ENCODE measurements at regions not wholly inside any gene's neighbourhood (a gene's known extent, or its start where the extent isn't known, plus 50 kb on each side); places are given as distances from the start of the nearest gene placed in this dataset.

DNA sequence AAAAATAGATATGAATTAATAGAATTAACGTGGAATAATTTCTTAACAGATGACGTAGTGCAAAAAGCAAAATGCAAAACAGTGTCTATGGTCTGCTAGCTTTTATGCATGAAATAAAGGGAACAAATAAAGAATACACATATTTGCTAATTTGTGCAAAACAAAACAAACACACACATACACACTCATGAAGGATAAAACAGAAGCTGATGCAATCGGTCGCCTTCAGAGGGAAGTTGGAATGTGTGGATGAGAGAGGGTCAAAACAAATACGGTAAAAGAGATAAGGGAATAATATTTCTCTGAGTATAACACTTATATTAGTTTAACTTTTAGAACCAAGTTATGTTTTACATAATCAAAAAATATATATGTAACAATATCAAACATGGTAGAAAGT, 1160.9 kb upstream of the PCDH9 start:
- no peak for DNase-seq

DNA sequence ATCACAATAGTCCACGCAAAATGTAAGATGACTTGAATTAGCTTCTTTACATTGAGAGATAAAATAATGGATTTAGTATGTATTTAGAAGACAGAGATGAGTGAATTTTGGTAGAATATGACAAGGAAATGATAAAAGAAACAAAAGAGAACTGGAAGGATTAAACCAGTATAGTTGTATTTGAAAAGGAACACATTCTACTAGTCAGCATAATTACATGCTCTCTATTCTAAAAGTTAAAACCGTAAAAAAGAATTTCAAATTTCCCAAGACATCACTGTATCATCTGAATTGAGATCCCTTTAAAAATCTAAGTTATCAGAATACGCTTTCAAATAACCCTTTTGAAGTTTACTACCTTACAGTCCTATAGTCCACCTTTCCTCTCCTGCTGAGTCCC, 1156.7 kb upstream of the PCDH9 start:
- no peak for DNase-seq

DNA sequence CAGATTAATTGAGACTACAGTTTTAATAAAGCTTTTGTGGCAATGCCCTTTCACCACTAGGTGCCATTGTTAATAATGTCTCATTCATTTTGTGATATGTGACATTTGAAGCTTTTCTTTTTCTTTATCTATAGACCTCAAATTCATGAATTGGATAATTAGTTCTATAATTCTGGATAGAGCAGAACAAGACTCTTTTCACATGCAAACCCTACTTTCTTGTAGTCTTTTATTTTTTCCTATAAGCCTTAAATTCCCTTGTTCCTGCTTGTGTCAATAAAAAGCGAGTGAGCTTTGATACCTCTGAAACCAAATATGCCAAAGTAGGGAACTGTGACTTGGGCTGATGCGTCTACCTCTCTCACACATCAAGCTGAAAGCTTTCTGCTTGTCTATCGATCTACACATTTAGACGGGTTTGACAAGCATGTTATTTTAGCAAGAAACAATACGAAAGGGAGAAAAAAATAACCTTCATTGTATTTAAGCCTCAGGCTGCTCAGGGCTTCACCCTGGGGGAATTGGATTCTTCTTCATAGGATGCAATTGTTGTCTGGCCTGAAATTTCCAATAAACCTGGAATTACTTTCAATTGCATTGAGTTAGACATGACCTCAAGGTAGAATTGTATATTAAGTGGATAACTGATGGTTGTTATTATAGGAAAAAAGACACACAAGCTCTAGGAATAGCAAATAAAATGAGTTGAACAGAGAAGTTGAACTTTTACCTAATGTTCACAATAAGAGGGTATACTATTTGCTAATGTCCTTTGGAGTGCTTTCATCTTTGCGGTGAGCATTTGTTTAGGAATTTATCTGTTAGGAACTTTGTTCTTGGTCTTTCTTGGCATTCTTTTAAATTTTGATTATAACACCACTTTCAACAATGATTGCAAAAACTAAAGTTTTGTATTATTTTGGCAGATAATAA, 1150.2 kb upstream of the PCDH9 start:
- no peak for DNase-seq

DNA sequence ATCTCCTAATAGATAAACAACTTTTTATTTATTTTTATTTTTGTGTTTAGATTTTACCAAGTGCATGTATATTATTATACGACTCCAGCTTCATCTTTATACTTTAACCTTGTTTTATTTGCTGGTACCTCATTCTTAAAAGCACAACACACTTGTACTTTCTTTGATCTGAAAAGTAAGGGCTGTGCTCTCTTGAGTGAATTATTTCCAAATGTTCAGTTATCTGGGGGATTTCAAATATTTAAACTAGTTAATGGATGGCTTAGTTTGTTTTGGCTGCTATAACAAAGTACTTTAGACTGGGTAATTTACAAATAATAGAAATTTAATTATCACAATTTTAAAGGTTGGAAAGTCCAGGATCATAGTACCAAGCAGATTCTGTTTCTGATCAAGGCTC, 1148.2 kb upstream of the PCDH9 start:
- DNase-seq, result no peak

DNA sequence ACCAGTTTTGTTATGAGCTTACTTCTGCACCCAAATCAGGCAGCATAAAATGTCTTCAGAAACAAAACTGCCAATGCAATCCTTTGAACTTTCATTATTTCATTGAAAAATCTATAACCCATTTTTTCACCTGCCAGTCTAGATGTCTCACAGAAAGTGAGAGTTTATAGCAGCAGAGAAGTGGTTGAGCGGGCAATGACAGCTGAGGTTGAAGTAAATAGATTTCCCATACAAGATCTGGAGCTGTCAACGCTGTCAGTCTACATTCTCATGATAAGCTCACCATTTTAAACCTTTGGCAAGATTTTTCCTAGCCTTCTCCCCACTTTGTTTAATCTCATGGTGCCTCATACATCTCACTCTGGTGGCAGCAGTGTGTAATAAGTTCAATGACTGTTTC, 1144.9 kb upstream of the PCDH9 start:
- no peak for DNase-seq

DNA sequence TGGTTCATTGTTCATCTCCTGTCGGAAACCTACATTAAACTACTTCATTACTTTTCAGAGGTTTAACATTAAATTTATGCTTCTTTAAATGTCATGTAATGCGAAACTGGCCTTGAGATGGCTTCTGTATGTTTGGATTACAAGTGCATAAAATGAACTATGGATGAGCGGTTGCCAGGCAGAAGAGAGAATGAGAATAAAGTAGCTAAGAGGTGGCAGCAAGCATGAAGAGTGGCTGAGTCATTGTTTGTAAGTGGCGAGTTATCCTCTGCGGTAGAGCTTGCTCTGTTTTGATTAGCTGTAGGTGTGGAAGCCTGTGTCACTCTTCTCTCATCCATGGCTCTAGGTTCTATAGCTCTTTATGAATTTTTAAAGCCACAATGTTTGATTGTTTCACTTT, 1139.6 kb upstream of the PCDH9 start:
- DNase-seq, result peak; percentile 54

DNA sequence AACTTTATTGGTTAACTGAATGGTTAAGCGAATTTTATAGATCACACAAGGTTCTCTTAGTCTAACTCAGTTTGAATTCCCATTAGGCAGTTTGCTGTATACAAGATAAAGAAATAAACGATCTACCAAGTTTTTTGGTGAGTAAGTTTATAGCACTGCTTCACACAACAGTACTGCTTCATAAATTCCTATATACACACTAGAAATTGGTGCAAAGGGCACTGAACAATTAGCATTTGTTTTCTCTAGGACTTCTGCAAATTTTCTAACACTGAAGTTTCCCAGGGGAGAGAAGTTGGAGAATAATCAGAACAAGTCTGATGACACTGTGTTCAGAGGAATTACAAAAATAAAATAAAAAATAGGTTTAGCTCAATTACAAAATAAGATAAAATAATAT, 1138.8 kb upstream of the PCDH9 start:
- no peak for DNase-seq

DNA sequence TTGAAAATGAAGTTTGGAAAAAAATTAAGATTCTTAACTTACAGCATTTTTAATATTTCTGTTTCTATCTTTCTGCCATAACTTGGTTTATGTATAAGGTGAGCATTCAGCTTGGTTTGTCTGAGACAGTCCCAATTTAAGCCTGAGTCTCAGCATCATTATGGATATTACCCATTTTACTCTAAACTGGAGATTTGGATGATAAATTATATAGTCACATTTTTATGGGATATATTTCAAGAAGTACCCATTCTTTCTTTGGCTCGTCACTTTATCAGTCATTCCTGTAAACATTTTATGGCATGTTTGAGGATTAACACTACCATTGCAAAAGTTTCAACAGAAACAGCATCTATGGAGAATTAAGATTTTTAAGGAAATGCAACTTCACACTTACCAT, 1129.0 kb upstream of the PCDH9 start:
- no peak for DNase-seq

DNA sequence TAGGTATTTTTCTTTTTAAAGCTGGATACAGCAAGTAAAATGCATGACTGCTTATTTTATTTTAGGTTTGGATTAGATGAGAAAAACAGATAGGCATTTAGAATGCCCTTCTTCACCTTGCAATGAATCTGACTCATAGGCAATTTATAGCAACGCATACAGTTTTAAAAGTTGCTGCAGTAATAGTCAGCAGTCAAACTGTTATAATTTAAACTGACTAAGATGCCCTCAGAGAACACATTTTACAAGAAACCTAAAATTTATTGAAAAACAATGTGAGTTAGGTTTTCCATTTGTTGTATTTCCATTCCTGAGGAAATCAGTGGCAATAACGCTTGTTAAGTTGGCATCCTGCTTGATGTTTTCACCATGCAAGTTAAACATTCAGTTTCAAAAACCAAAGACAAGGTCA, 1128.2 kb upstream of the PCDH9 start:
- no peak for DNase-seq

DNA sequence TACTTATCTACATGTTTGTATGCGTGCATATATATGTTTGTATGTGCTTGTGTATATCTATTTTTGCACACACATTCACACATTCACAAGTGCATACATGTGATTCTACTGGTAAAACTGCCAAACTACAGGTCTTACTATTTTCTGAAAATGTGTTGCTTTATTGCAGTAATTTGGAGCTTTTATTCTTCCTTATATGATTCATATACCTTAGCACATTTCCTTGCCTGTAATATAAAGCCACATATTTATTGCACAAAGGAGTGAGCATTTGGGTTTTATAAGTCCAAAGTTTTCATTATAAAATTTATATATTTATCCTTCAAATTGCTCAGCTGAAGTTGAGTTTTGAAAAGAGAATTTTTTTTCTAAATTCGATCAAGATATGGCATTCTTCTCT, 1120.4 kb upstream of the PCDH9 start:
- no peak for DNase-seq

DNA sequence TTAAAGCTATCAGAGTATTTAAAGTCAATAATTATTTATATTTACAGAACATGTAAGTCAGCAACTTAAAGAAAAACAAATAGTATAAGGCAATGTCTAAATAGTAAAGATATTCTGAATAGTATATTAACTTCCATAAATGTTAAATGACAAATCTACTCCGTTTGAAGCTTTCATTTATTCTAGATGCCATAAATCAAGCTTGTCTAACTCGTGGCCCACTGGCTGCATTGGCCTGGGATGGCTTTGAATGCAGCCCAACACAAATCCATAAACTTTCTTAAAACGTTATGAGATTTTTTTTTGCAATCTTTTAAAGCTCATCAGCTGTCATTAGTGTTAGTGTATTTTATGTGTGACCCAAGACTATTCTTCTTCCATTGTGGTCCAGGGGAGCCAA, 1117.1 kb upstream of the PCDH9 start:
- no peak for DNase-seq

DNA sequence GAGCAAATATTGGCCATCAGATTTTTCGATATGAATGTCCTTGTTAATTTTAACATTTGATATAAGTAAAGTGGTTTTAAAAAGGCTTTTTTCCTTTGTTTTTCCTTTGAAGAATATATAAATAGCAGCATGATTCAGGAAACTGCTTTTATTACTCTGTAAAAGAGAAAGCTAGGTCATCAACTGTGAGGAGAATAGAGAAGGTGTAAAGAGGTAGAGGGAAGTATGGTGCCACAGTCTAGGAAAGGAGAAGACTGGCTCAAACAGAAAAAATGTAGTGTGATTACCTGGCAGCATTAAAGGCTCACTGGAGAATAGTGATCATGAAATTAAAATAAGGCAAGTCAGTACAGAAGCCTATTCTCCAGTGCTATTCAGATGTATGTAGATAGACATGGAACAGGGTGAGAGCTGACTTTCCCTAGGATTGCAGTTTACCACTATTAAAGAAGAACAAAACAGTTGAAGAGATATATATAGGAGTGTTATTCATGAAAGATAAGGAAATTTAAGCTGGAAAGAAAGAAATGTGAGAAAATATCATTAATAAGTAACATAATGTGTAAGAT, 1115.9 kb upstream of the PCDH9 start:
- no peak for DNase-seq

DNA sequence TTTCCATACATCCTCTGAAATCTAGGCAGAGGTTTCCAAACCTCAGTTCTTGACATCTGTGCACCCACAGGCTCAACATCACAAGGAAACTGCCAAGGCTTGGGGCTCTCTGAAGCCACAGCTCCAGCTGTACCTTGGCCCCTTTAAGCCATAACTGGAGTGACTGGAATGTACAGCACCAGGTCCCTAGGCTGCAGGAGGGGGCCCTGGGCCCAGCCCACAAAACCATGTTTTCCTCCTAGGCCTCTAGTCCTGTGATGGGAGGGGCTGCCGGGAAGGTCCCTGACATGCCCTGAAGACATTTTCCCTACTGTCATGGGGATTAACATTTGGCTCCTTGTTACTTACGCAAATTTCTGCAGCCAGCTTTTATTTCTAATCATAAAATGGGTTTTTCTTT, 1093.0 kb upstream of the PCDH9 start:
- no peak for DNase-seq

DNA sequence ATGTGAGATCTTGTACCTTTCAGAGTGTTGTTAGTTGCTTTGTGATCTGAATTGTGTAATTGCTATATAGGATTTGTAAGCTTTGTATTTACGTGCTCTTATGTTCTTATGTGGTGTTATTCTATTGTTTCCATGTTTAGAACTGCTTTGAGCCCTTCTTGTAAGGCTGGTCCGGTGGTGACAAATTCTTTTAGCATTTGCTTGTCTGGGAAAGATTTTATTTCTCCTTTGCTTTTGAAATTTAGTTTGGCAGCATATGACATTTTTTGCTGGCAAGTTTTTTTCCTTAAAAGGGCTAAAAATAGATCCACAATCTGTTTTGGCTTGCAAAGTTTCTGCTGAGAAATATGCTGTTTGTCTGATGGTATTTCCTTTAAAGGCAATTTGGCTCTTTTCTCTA, 1089.2 kb upstream of the PCDH9 start:
- DNase-seq, result no peak

DNA sequence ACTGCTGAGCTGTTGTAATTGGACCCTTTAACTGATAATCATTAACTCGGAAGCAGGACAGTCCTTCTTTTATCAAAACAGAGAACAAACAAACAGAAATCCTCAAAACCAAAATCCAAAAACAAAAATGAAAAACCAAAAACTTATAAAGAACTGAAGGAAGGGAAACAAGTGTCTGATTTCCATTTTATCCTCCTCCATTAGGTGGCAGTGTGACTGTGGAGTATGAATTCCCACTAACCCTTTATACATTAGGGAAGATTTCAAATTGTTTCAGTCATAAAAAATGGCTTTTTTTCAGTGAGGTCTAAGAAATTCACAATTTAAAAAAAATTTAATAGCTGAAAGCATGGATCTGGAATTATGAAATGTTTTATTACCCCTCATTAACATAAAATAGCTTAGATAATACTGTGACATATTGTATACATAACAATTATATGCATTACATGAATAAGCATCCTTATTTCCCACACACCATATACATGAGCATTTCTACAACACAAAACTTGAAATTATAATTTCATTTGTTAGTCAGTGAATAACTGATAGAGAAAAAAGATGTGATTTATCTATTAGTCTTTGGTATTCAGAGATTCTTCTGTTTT, 1074.3 kb upstream of the PCDH9 start:
- DNase-seq, result no peak

DNA sequence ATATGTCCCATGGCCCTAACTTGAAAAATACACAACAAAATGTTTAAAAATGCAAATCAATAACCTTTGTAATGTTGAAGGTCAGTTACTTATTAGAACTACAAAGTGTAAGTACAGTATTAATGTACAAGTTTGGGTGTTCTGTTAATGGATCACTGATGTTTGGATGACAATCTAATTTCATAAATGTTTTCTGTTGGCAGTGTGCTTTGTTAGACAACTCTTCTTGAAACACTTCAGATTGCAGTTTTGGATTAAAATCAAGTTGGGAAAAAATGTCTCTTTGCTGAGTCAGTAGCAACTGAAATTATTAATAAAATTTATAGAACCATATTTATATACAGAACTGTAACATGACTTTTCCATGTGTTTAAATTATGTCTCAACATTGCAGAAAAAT, 1063.5 kb upstream of the PCDH9 start:
- no peak for DNase-seq

DNA sequence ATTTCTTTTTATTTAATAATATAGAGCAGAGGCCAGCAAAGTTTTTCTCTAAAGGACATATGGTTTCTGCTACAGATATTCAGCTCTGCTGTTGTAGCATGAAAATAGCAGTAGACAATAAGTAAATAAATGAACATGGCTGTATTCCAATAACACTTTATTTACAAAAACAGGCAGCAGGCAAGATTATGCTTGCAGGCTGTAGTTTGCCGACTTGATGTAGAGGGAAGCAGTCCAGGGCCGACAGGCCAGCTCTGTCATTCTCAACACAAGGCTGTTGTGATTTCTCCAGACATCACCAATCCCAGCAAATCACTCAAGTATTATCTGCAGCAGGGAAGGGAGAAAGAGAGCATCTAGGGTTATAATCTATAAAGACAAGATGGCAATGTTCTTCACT, 1062.5 kb upstream of the PCDH9 start:
- DNase-seq, result no peak

DNA sequence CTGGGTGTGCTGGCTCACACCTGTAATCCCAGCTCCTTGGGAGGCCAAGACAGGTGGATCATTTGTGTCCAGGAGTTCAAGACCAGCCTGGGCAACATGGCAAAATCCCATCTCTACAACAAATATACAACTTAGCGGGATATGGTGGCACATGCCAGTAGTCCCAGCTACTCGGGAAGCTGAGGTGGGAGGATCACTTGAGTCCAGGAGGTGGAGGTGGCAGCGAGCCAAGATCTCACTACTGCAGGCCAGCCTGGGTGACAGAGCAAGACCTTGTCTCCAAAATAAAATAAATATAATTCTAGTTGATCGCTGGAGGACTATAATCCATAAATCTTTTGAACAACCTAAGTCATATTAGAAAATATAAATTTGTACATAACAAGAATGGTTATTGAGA, 1061.5 kb upstream of the PCDH9 start:
- no peak for DNase-seq

DNA sequence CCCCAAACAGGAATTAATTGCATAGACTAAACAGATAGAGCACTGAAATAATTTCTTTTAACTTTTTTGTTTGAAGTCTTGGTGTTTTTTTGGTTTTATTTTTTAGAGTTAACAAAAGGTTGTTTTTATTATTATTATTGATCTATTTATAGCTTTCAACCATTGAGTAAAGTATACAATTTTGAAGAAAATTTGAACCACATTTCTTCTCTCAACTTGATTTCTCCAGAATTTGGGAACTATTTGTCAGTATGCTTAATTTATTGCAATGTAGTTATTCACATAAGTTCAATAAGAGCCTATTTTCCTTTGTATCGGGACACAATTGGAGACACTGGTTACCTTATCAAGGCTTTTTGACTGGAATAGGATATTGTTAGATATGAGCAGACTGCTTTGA, 1045.6 kb upstream of the PCDH9 start:
- no peak for DNase-seq

DNA sequence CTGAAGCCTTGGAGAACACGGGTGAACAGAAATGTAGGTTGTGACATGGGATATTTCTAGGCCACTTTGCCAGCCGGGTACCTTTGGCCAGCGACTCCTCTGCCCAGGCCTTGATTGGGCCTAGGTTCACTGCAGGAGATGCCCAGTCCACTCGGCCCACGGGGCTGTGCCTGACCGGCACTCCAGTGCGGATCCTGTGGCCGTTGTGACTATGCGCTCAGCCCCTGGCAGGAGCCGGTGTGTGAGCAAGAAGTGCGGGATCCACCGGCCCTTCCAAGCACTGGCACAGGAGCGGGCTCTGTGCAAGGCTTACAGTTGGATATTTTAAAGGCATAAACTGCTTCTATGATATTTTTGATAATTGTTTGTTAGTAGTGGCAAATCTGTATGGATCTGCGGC, 1042.5 kb upstream of the PCDH9 start:
- no peak for DNase-seq

DNA sequence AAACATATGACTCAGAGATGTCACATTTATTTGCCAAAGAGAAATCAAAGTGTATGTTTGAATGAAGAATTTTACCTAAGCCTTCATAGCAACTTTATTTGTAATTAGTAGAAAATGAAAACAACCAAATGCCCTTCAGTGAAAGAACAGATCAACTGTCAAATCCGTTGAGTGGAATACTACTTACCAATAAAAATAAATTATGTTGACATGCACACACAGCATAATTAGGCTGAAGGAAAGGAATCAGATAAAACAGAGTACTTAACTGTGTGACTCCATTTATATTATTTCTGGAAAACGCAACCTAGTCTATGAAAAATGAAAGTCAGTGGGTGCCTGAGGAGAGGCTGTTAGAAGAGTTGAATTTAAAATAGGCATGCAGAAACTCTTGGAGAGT, 1034.6 kb upstream of the PCDH9 start:
- no peak for DNase-seq

DNA sequence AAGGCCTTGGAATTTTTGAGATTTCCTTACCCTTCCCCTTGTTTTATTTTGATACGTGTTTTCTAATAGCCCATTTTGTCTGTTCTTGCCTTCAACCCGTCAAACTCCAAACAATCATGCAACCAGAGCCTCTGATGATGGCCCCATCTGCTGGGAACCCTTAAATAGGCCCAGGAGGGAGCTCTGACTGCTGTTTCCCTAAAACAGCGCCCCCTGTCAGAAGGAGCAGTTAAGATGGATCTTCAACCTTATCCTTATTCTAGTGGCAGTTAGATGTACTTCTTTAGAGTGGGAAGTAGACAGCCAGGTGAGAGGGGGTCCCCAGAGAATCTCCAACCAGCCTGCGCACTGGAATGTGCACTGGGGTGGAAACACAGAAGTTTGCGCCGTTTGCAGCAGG, 1031.0 kb upstream of the PCDH9 start:
- DNase-seq, result no peak

DNA sequence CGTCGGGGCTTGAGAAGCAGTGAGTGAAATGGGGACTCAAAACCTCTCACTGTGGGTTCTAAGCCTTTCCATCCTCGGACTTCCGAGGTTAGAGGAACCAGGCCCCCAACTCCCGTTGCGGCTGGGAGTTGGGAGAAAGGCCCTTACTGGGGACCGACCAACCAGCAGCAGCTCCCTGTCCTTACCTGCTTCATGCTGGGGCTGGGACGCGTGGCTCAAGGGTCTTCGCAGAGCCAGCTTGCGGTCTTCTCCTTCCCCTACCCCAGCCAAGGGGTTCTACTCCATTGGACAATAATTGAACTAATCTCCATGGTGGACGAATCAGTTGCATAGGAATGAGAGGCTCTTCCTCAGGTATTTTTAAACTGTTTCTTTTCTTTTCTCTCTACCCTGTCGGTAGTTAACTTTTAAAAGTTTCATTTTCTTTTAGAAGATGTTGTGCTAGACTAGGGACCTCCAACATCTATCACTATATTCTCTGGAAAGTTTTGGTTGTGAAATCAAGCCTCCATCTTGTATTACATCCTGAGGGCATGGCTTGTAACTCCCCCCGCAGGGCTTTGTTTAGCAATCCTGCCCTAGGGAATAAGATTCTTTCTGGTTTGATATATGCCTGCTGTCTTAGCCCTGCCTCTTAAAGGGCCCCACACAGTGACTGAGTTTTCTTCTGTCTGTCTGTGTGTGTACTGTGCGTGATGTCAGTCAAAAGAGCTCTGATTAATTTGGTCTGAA, 1027.1 kb upstream of the PCDH9 start:
- no peak for DNase-seq

DNA sequence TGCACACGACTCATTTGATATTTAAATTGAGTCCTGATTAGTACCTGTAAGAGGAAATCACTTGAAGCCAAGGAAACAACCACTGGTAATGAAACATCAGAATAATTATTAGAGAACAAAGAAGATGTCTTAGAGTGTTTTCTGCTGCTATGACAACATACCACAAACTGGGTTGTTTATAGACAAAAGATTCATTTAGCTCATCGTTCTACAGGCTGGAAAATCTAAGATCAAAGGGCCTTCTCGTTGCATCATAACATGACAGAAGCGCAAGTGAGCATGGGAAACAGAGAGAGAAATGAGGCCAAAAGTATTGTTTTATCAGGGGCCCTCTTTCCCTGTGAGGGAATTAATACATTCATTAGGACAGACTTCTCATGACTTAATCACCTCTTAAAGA, 1024.0 kb upstream of the PCDH9 start:
- DNase-seq, result no peak
